ENCODE measurements at regions not wholly inside any gene's neighbourhood (a gene's known extent, or its start where the extent isn't known, plus 50 kb on each side); places are given as distances from the start of the nearest gene placed in this dataset.
"Not testable (repeated sequence)": the region's sequence is repeated elsewhere in the genome, so short reads cannot be mapped to it uniquely, and the experiment has no call there.

DNA sequence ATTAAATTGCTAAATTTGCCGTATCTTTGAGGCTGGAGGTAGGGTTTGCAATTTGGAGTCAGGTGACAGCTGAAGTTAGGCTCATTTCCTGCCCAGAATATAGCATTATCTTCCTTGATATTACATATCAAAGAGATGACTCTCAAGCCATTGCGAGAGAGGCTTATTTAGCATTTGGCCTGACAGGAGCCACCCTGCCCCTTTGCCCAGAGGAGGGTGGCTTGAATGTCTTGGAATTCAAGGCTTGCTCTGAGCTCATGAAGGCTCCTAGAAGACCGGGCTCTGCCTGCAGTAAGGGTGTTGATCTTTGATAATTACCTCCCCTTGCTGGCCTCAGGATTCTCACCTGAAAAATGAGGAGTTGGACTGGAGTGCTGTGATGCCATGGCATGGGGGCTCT, 251.4 kb upstream of the C2CD4B start:
- no peak for DNase-seq

DNA sequence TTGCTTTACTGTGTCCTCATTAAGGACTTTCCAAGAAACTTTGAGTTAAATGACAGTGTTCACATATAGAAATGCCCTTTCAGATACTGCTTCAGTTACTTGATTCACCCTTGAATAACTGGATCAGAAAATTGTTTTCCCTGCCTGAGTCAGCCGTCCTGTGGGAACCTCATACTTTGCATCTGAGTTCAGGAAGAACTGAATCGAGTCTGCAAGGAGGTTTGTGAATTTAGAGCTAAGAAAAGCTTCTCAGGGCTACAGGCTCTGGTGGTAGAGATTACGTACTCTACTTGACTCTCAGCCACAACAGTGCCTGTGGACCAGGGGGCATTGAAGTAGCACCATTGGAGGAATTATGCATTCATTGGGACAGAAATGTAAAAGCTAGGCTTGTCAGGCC, 252.4 kb upstream of the C2CD4B start:
- no peak for DNase-seq

DNA sequence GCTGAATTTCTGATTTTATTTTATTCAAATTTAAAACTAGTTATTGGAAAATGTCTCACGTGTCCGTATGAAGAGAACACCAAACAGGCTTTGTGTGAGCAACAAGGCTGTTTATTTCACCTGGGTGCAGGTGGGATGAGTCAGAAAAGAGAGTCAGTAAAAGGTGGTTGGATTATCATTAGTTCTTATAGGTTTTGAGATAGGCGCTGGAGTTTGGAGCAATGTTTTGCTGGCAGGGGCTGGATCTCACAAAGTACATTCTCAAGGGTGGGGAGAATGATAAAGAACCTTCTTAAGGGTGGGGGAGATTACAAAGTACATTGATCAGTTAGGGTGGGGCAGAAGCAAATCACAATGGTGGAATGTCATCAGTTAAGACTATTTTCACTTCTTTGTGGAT, 253.4 kb upstream of the C2CD4B start:
- not testable (repeated sequence) for DNase-seq

DNA sequence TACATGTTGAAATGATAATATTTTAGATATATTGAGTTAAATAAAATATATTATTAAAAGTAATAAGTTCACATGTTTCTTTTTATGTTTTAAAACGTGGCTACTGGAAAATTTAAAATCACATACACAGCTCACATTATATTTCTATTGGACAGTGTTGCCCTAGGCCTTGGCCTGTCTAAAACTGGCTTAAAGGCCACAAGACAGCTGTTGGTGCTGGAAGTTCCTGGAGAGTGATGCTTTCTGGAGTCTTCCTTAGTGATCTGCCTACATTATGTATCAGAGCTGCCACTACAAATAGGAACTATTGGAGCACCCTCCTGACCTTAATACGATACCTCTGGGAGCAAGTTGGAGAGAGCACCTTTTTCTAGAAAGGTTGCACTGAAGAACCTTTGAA, 254.1 kb upstream of the C2CD4B start:
- DNase-seq = no peak

DNA sequence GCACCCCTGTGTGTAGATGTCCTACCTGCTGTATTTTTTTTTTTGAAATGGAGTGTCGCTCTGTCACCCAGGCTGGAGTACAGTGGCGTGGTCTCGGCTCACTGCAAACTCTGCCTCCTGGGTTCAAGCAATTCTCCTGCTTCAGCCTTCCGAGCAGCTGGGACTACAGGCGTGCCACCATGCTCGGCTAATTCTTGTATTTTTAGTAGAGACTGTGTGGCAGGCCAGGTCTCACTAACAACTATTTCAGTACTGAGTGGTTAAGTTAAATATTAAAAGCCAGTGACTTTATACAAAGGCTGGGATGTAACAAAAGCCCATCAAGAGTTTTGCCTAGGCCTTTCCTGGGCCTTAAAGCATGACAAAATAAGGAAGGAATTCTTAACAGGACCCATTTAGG, 255.3 kb upstream of the C2CD4B start:
- DNase-seq = not testable (repeated sequence)

DNA sequence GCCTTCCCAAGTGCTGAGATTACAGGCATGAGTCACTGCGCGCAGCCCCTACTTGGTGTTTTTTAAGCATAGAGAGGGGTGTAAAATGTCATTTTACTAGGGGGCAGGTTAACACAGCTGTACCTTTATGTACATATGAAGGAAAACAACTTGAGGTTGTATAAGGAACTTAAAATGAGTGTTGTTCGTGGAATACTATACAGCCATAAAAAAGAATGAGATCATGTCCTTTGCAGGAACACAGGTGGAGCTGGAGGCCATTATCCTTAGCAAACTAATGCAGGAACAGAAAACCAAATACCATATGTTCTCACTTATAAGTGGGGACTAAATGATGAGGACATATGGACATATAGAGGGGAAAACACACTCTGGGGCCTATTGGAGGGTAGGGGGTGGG, 256.2 kb upstream of the C2CD4B start:
- DNase-seq = no peak

DNA sequence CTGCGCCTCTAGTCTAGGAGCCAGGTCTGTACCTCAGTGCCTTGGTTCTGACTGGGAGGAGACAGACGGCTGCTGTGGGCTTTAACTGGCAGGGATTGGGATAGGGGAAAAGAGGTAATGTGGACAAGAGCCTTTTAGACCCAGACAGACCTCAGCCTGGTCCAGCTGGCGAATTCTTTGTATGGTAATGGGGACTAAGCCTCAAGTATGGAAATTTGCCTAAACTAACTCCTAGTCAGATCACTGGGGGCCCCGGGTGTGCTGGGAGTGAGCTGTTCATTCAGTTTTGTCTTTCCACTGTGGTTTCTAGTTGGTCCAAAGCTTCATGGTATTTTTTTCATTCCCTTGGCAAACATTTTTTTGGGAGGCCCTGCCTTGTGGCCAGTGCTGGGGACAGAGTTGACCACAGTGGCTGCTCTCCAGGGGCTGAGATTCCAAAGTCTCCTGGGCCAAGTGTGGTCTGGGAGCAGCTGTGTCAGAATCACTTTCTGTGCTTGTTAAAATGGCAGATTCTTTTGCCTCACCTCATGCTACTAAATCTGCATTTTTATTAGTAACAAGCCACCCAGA, 261.4 kb upstream of the C2CD4B start:
- no peak for DNase-seq

DNA sequence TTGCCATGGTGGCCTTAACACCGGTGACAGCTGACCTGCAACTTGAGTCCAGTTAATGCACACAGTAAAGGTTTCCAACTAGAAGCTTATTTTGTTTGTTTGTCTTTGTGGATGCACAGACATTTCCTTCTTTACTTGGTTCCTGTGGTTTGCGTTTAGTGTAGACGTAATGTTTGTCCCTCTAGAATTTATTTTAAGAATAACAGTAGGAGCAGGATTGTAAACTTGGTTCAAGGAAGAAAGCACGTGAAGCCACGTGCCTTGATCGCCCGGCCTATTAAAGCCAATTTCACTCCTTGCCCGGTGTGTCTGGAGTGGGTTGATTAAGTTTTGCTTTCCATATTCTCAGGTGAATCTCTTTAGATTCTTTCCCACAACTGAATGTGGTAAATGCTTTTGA, 263.2 kb upstream of the C2CD4B start:
- DNase-seq = no peak

DNA sequence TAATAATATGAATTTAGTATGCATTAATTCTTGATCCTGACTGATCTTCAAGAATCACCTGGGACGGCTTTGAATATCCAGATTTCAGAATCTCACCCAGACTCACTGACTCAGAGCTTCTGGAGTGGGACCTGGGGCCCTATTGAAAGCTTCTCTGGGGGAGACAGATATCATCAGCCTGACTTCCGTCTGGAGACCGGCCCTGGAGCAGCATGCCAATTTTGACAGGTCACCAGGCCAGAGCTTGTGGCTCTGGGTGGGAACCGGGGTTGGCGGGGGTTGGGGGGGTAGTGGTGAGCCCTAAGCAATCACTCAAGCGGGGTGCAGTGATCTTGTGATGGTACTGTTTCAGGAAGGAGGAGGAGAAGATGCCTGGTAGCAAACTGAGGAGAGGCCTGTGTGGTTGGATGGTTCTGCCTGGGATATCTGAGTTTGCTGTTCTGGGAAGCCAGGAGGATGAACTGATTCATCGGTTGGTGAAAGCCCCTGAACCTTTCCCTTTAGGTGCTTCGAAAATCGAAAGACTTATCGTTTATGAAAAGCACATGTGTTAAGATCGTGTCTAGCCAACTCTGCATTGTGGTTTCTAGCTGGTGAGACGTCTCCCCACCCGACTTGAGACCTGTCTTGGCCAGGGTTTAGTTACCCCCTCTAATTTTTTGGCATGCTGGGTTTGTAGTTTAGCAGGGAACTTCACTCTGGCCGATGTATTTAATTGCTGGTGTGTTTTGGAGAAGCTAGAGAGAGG, 263.9 kb upstream of the C2CD4B start:
- no peak for DNase-seq

DNA sequence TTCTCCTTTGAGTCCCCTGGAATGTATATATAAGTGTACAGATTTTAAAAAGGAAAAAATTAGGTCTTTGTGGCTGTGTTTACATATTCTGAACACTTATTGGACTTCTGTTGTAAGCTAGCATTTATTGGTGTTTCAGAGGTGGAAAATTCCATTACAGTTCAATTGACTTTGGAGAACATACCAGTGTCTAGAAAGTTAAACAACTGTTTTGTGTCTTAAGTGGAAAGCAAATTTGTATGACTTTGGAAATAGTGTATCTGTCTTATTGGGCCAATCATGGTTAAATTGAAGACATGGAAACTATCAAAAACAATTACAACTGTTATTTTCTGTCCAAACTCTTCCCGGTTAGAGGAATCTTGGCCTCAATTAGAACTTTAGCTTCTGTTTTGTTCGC, 265.0 kb upstream of the C2CD4B start:
- no peak for DNase-seq

DNA sequence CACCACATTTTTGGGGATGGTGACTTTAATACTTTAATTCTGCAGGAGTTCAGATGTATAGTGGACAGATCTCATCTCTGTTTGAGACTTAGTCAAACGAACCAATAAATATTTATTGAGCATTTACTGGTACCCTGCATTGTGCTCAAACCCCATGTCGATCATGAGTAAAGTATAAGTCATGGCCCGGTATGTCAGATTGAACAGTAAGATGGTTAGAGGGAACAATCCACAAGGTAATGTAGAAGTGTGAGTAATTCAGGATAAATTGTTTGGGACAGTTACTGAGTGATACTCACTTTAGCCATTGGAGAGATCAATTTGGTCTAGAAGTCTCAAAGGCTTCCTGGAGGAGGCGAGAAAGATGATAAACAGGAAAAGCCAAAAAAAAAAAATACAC, 265.5 kb upstream of the C2CD4B start:
- no peak for DNase-seq

DNA sequence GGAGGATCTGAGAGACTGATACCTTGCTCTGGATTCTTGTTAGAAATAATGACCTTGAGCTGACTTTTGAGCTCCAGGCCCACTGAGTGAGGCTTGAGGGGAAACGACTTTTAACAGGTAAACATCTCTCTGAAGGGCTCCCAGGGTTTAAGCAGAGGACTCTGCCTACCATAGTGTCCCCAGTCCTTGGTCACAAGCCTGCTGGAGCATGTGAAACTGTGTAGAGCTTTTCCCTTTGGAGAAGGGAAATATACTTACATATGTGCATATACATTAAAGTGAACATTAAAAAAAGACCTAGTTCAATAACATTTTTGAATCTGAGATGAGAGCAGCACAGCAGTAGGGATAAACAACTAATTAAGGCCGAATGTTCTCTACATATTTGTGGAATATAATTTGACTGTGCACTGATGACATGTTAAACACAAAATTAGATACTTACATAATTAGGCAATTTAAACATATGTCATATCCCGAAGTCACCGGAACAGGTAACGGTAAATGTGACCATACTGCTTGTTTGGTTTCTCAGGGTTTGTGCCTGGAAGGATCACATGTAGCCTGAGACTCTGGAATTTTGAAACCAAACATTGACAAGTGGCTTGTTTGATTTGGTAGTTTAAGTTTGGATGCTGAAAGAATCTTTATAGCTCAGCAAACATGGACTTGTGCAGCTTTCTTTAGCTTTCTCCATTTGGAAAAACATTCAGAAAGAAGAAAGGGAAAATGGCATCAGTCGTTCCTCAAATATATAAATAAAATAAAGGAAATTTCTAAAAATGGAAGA, 266.1 kb upstream of the C2CD4B start:
- no peak for DNase-seq

DNA sequence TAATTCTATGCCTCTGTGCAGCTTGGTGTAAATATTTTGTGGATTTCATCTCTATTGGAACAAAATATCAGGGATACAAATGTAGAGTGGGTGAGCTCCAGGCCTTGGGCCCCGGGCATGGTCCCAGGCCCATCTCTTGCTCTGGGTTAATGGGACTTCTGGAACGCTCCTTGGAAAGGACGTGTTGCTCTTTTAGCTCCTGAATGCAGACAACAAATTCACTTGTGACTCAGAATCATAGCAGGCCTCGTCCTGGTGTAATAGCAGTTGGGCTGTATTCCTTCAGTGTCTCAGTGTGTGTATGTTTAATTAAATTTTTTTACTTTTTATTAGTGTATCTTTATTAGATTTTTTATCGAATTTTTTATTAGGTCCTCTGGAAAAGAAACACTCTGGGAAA, 266.7 kb upstream of the C2CD4B start:
- DNase-seq = no peak

DNA sequence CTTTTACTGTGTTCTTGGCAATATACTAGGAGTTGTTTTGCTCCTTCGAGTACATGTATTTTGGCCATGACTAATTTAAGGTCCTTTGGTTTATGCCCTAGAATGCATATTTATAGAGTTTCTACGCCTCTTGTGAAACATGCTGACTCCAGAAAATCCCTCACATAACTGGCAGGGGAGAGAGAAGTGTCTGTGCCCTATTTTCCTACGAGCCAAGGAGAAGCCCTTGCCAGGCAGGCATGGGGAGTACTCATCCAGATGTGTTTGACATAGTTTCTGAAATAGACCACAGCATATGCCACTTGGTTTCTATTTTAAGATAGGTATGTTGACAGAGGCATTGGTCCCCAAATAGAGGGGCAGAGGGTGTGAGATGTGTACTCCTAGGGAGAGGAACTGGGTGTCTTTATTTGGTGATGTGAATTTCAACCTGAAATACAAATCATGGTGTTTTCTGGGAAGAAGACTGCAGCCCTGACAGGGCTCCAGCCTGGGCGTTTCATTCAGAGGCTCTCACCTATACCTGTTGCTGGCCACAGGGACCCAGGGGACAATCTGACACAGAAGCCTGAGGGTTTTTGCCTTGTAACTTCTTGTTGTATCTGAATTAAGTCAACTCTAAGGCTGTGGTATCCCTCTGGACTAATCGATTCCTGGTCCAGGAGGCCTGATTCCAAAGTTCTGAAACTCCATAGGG, 267.8 kb upstream of the C2CD4B start:
- DNase-seq = no peak

DNA sequence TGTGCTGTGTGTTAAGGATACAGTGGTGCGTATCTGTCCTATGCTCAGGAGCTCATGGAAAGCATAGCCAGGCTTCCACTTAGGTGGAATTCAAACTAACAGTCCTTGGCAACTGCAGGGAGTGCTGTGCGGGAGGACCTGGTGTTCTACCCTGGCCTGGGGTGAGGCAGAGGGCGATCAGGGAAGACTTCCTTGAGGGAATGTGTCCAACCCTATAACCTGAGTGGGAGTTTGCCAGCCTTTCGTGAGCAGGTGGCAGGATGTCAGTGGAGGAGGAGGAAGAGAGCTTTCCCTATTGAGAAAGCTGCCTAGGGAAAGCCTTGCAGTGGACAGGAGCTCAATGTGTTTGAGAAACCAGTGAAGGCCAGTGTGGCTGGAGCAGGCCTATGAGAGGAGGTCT, 271.1 kb upstream of the C2CD4B start:
- DNase-seq = no peak

DNA sequence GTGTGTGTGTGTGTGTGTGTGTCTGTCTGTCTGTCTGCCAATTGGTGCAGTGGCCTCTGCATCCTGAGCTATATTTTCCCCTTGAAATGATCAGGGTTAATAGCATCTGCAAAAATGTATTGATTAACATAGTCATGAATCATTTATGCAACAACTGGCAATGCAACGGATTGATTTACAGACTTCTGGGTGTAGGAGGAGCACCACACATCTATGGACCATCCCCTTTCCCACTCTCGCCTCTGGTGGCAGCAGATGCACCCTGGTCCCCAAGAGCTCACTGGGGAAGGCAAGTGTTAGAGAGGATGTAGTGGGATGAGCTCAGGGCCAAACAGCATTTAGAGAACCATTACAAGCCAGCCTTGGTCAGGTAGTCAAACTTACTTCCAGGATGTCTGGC, 272.7 kb upstream of the C2CD4B start:
- no peak for DNase-seq

DNA sequence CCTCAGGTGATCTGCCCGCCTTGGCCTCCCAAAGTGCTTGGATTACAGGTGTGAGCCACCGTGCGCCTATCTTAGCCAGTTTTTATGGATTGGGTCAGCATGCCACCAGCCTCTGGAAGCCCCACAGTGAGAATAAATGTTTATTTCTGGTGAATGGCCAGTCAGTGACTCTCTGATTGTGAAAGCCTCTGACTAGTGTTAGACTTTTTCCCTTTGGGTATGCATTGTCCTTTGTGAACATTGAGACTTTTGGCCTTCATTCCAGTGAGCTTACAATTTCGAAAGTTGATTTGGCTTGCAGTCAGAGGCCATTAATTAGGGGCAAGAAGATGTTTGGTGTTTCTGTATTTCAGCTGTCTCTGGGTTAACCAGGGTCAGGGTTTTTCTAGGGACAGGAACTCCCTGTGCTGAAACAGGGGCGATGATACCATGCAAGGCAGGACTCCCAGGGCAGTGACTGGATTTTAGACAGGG, 274.5 kb upstream of the C2CD4B start:
- DNase-seq = no peak

DNA sequence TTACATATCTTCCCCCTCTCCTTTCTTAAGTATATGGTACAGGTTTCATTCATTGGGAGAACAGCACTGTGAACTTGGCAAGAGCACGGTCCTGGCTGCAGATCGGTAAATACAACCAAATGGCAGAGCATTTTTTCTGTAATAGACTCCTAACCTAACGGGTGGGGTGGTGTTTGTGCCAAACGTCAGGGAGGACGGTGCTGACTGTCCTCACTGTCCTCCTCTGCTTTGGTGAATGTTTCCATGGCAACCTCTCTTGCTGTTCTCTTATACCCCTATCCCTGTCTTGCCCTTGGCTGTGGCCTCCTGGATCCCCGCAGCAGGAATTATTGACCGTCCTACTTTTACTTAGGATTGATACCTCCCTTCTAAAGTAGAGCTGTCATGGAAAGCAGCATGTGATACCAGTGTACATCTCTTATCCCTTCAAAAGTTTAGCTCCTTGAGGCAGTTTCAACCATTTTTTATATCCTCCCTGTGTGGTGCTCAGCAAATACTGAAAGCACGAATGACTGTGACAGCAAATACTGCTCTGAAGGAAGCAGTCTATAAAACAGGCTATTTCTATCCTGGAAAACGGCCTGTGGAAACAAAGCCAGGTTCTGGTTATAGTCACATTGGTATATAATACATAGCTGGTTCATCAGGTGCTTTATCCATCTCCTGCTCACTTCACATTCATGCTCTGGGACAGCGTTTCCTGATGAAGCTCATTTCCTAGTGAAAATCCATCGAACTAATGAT, 275.4 kb upstream of the C2CD4B start:
- no peak for DNase-seq

DNA sequence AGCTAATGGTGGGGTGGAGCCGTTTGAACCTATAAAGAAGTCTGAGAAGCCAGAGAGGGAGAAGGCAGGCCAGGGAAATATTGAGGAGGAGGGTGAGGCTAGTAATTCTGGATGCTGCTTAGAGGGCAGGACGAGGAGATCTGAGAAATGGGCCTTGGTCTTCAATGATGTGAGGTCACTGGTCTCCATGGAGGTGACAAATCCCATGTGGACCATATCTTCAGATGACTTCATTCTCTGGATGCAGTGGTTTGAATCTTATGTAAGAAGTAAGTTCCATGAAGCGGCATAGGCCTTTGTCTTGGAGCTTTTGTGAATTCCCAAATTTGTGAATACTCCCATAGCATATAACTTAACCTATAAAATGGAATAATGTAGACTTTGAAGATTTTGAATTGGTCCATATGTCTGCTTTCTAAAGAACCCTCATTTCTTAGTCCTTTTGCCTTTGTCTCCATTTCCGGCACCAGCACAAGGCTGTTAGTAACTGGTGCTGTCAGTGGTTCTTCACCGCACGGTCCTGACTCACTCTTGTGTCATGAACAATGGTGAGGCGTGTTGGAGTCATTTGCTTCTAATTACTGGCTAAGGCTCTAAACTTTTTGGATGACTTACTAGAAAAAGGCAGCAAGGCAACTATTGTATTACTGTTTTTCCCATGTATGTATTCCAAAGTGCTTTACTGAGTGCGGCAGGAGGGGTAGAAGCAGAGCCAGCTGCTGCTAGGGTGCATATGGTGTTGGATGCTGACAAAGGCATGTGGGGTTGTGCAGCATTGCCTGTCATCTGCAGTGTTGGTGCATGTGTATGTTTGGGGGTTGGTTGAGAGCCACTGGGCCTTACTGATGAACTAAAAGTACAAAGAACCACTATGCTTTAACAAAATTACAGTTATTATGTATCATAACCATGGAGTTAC, 279.3 kb upstream of the C2CD4B start:
- DNase-seq = no peak

DNA sequence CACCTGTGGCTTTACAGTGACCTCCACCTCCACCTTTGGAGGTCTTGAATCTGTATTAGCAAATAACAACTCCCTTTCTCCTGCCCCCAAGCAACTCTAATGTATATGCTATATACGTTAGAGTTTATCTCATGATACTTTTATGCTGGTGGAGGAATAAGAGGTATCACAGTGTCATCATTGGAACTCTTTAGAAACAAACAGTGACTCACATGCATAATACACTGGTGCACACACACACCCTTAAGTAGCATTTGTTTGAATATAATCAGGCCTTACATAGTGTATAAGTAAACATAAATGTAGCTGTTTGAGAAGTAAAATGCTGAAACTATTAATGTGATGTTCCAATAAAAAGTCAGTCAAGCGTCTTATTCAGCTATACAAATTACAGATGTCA, 280.2 kb upstream of the C2CD4B start:
- DNase-seq = no peak

DNA sequence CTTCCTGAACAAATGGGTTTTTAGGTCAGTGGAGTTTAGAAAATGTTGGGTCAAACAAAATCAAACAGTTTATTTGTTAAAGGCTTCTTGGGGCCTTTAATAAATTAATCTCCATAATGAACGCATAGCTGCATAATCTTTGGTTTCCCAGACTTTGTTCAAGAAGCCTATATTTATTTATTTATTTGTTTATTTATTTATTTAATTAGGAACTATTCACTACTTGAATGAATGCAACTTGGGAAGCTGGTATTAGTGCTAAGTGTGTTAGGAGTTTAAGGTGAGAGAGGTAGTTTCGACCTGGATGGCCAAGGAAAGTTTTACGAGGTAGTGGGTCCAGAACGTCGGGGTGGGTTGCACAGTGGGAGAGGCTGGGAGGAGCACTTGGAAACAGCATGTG, 281.9 kb upstream of the C2CD4B start:
- no peak for DNase-seq

DNA sequence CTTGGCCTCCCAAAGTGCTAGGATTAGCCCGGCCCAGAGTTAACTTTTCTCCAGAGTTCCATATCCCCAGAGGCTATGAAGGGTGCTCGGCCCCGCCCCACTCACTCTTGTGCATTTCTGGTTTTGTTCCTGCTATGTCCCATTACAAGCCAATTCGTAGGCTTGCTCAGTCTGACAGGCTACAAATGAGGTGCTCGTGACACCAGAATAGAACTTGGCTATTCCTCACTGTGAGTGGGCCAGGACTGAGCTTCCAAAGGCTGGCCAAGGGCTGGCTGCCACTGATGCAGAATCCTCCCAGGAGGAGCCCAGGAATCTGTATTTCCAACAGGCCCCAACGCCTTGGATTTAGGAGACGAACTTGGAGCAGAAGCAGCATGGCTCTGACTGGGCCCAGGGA, 282.7 kb upstream of the C2CD4B start:
- no peak for DNase-seq

Data from effector CD8-positive, alpha-beta T cell (primary cell).